Vagina (tissue), 2 donors: ENCODE measurements at regions not wholly inside any gene's neighbourhood (a gene's known extent, or its start where the extent isn't known, plus 50 kb on each side); places are given as distances from the start of the nearest gene placed in this dataset.
"Not testable (repeated sequence)": the region's sequence is repeated elsewhere in the genome, so short reads cannot be mapped to it uniquely, and the experiment has no call there.

Source experiments
- DNase-seq, 2 donors: peaks; one replicate each; pipeline ENCODE4 v3.0.0-alpha.2; 2017; ENCODE audit errors: extremely low spot score in 2 of 2
- H3K27ac ChIP-seq: fragments of 200-600 bp; sonication (generic); one replicate; pipeline ENCODE4 v1.5.1; 2019
- H3K27me3 ChIP-seq: fragments of 200-600 bp; sonication (generic); one replicate; pipeline ENCODE4 v1.5.1; 2019
- H3K36me3 ChIP-seq, 2 donors: fragments of 200-600 bp; sonication (generic); one replicate each; pipeline ENCODE4 v1.5.1; 2017 to 2019
- H3K4me1 ChIP-seq: fragments of 200-600 bp; sonication (generic); one replicate; pipeline ENCODE4 v1.5.1; 2019
- H3K4me3 ChIP-seq, 2 donors: fragments of 200-600 bp; sonication (generic); 1 replicate in 1 of 2; 2 replicates in 1 of 2; pipeline ENCODE4 v1.5.1; 2016 to 2019
- H3K9me3 ChIP-seq: fragments of 200-600 bp; sonication (generic); one replicate; pipeline ENCODE4 v1.5.1; 2019
- CTCF ChIP-seq, 3 experiments: fragments of 450-650 bp in 2 of 3; fragments of 200-600 bp in 1 of 3; sonication (generic) in 1 of 3; IDR thresholded peaks; one replicate each; pipeline ENCODE4 v1.5.1; 2017 to 2019; ENCODE audit warnings: antibody characterized with exemption in 3 of 3, mild to moderate bottlenecking in 2 of 3, moderate library complexity in 2 of 3
- POLR2A ChIP-seq, 2 donors: fragments of 450-650 bp; IDR thresholded peaks; one replicate each; pipeline ENCODE4 v1.6.1; 2017; ENCODE audit warnings: antibody characterized with exemption in 2 of 2, mild to moderate bottlenecking in 2 of 2, moderate library complexity in 2 of 2
- POLR2AphosphoS5 ChIP-seq, 2 donors: sonication (generic); formaldehyde crosslinking; IDR thresholded peaks; one replicate each; pipeline ENCODE4 v1.9.0; 2017; ENCODE audit warnings: antibody characterized with exemption in 2 of 2, mild to moderate bottlenecking in 2 of 2, low read depth in 1 of 2; ENCODE audit not compliant: insufficient read depth in 1 of 2
- intact Hi-C: fragments of 100-400 bp; cut with DNase I; formaldehyde crosslinking; loops from one replicate; pipeline ENCODE4 v1.15.1; 2023

- Histone ChIP-seq H3K9me3 (no peaks in the 10 kb centered on the region), H3K36me3 (no peaks in the 10 kb centered on the region), H3K27ac (no peak overlapping the region), H3K4me3 (no peak overlapping the region), H3K4me1 (peaks cover 8% of the 10 kb centered on the region), H3K27me3 (no peaks in the 10 kb centered on the region)
- intact Hi-C loops = no loop called here
- TF ChIP-seq POLR2AphosphoS5 (IDR thresholded peaks at IDR 0.05; ENCODE audit: insufficient read depth in 1 of 2, low read depth in 1 of 2) (no peak), CTCF (IDR thresholded peaks at IDR 0.05) (no peak), POLR2A (IDR thresholded peaks at IDR 0.05) (no peak)
- DNase-seq = peak in 1 of 2 donors; percentile 52
Measured at GRCh38 chr5:6080930-6081726, 297.2 kb downstream of the MED10 start.

GRCh38 chr5:6080436-6080835 is 297.9 kb downstream of the MED10 start:
- no peaks in the 10 kb centered on the region for H3K27me3 ChIP-seq
- H3K4me3 ChIP-seq = no peak overlapping the region
- H3K36me3 ChIP-seq = no peaks in the 10 kb centered on the region
- DNase-seq = peak; percentile 22 to 54
- H3K9me3 ChIP-seq = no peaks in the 10 kb centered on the region
- intact Hi-C loops = no loop called here
- H3K27ac ChIP-seq = no peak overlapping the region
- H3K4me1 ChIP-seq = peaks cover 5% of the 10 kb centered on the region
- TF ChIP-seq POLR2AphosphoS5 (IDR thresholded peaks at IDR 0.05; ENCODE audit: insufficient read depth in 1 of 2, low read depth in 1 of 2) (no peak), POLR2A (IDR thresholded peaks at IDR 0.05) (no peak), CTCF (IDR thresholded peaks at IDR 0.05) (no peak)

GRCh38 chr5:6078881-6079280 is 299.5 kb downstream of the MED10 start:
- intact Hi-C loops = no loop called here
- no peaks in the 10 kb centered on the region for H3K27me3 ChIP-seq
- H3K27ac ChIP-seq = no peak overlapping the region
- no peak overlapping the region for H3K4me3 ChIP-seq
- TF ChIP-seq CTCF (IDR thresholded peaks at IDR 0.05) (no peak), POLR2AphosphoS5 (IDR thresholded peaks at IDR 0.05; ENCODE audit: insufficient read depth in 1 of 2, low read depth in 1 of 2) (no peak), POLR2A (IDR thresholded peaks at IDR 0.05) (no peak)
- H3K9me3 ChIP-seq = no peaks in the 10 kb centered on the region
- no peaks in the 10 kb centered on the region for H3K4me1 ChIP-seq
- H3K36me3 ChIP-seq = no peaks in the 10 kb centered on the region
- peak; percentile 52 to 60 for DNase-seq

DNA sequence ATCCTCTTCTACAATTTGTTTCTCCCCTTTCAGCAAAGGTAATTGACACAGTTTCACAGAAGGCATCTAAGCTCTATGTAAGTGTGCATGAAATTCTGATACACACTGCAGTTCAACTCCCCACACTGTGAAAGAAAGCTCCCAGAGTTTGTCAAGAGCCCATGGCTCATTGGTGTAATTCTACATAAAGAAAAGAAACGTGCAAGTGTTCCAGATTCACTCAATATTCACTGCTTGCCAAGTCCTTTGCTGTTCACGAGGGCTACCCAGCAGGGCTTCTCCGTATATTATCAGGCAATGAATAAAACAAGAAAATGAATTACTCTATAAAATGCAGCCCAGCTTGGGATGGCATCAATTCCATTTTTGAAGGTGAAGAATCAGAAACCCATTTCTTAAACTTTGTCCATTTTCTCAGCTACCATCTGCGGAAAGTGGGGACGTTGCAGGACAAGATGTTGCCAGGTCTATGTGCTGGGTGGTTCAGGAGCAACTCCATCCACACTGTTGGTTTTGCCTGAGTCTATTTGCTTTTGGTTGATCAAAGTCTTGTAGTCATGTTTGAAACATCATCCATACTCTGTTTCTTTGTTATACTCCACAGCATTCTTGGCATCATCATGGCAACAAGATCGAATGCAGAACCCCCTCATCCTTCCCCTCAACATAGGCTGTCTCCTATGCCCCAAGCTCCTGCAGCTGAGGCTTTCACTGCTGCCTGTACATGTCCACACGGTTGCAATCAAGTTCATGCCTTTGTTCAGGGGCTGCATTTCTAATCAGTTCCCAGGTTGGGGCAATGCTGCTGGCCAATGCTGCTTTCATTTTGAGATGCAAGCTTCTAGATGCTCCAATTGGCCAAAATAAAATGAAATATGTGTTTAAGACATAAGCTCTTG is 301.8 kb downstream of the MED10 start:
- Histone ChIP-seq H3K9me3 (no peaks in the 10 kb centered on the region), H3K27ac (no peak overlapping the region), H3K4me3 (no peak overlapping the region), H3K27me3 (no peaks in the 10 kb centered on the region), H3K4me1 (no peaks in the 10 kb centered on the region), H3K36me3 (no peaks in the 10 kb centered on the region)
- DNase-seq = peak in 1 of 2 donors; percentile 56
- no peak for TF ChIP-seq POLR2A (IDR thresholded peaks at IDR 0.05)
- no peak for TF ChIP-seq CTCF (IDR thresholded peaks at IDR 0.05)
- TF ChIP-seq POLR2AphosphoS5 (IDR thresholded peaks at IDR 0.05; ENCODE audit: insufficient read depth in 1 of 2, low read depth in 1 of 2) = no peak
- intact Hi-C loops = no loop called here

- intact Hi-C loops, H3K4me1 ChIP-seq, H3K27ac ChIP-seq, H3K36me3 ChIP-seq, H3K4me3 ChIP-seq, H3K27me3 ChIP-seq, H3K9me3 ChIP-seq: not testable (repeated sequence)
- peak in 1 of 2 donors; percentile 25 for DNase-seq
Measured at GRCh38 chr5:6072488-6072887, 305.9 kb downstream of the MED10 start.
